HL-60 (cell line): ENCODE measurements at regions not wholly inside any gene's neighbourhood (a gene's known extent, or its start where the extent isn't known, plus 50 kb on each side); places are given as distances from the start of the nearest gene placed in this dataset.

Source experiments
- DNase-seq, 2 experiments: peaks; one replicate each; pipeline ENCODE4 v3.0.0-alpha.2; 2010 to 2020; ENCODE audit warnings: low read depth in 1 of 2, low spot score in 1 of 2
- H3K27ac ChIP-seq: fragments of 250-450 bp; sonication (Bioruptor Pico); replicated peaks from 2 replicates; pipeline ENCODE4 v1.5.1; 2020; ENCODE audit warnings: mild to moderate bottlenecking, moderate library complexity
- H3K27me3 ChIP-seq: fragments of 250-450 bp; sonication (Bioruptor Pico); 2 replicates; pipeline ENCODE4 v1.5.1; 2021; ENCODE audit warnings: mild to moderate bottlenecking, moderate library complexity; ENCODE audit not compliant: insufficient read depth, poor library complexity, severe bottlenecking
- H3K4me3 ChIP-seq: replicated peaks from 2 replicates; pipeline ENCODE4 v1.5.1; 2011; ENCODE audit warnings: mild to moderate bottlenecking, control low read depth, low read length; ENCODE audit not compliant: insufficient read depth
- CTCF ChIP-seq: IDR thresholded peaks from one replicate; pipeline ENCODE4 v1.5.1; 2011; ENCODE audit warnings: low read length, control low read depth, inconsistent platforms; ENCODE audit not compliant: insufficient read depth
- GABPA ChIP-seq: IDR thresholded peaks from 2 replicates; pipeline ENCODE4 v1.6.1; 2012; ENCODE audit warnings: low read depth
- POLR2AphosphoS5 ChIP-seq: IDR thresholded peaks from 2 replicates; pipeline ENCODE4 v1.6.1; 2012; ENCODE audit warnings: low read depth
- REST ChIP-seq: IDR thresholded peaks from 2 replicates; pipeline ENCODE4 v1.6.1; 2012; ENCODE audit warnings: low read depth; ENCODE audit not compliant: insufficient replicate concordance
- SPI1 ChIP-seq: IDR thresholded peaks from 2 replicates; pipeline ENCODE4 v1.6.1; 2012; ENCODE audit warnings: low read depth, mild to moderate bottlenecking, borderline replicate concordance

- no peak for TF ChIP-seq CTCF
- no peak for TF ChIP-seq SPI1
- TF ChIP-seq REST = no peak
- TF ChIP-seq POLR2AphosphoS5 = no peak
- TF ChIP-seq GABPA = no peak
- DNase-seq = no peak
Observed at GRCh38 chr3:81435050-81435449, 326.4 kb downstream of the GBE1 start.

GRCh38 chr3:81434161-81434560, 327.3 kb downstream of the GBE1 start:
- TF ChIP-seq SPI1 = no peak
- TF ChIP-seq POLR2AphosphoS5 = no peak
- Histone ChIP-seq H3K4me3 (no peak overlapping the region), H3K27me3 (no peaks in the 10 kb centered on the region), H3K27ac (no peak overlapping the region)
- DNase-seq = no peak

More at GRCh38 chr3:81435050-81435449, 326.4 kb downstream of the GBE1 start:
- H3K4me3 ChIP-seq = no peak overlapping the region
- no peak overlapping the region for H3K27ac ChIP-seq
- H3K27me3 ChIP-seq = no peaks in the 10 kb centered on the region

- DNase-seq = no peak
Observed at GRCh38 chr3:81433675-81434074, 327.8 kb downstream of the GBE1 start.

More at GRCh38 chr3:81433675-81434074, 327.8 kb downstream of the GBE1 start:
- no peak overlapping the region for H3K27ac ChIP-seq
- H3K27me3 ChIP-seq = no peaks in the 10 kb centered on the region
- no peak overlapping the region for H3K4me3 ChIP-seq
- TF ChIP-seq REST = no peak
- TF ChIP-seq POLR2AphosphoS5 = no peak
- TF ChIP-seq SPI1 = no peak
- TF ChIP-seq CTCF = no peak
- TF ChIP-seq GABPA = no peak
